HG03469 (cell line): ENCODE measurements at regions not wholly inside any gene's neighbourhood (a gene's known extent, or its start where the extent isn't known, plus 50 kb on each side); places are given as distances from the start of the nearest gene placed in this dataset.

Source experiments
- ATAC-seq: cut with Tn5 transposase; IDR thresholded peaks from one replicate; pipeline ENCODE4 v1.9.1; 2021; ENCODE audit warnings: mild to moderate bottlenecking, moderate library complexity, moderate number of reproducible peaks; ENCODE audit not compliant: unreplicated experiment

GRCh38 chr3:147925272-147925671 lies 516.1 kb downstream of the ZIC1 start:
- no peak for ATAC-seq

DNA sequence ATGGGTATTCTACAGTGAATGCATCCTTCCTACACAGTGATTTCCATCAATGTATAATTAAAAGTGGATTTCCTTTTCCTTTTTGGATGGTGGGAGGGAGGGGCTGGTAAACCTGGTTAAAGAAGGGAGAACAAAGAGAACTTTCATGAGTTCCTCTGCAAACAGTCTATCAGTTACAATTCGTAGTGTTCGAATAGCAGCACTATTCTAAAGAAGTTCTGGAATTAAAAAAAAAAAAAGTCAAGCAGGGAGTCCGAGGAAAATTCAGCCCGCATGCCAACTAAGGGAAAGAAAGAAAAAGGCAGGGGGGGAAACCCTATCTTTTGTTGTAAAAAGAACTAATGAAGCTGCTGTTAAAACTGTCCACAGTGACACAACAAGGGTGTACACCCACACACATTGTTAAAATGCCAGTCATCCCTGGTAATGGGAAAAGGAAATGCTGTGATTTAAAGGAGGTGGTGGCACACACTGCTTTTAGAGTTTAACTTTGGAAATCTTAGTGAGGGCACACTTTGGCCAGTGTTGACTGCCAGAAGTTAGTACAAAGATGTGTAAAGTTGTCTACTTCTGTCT lies 521.2 kb downstream of the ZIC1 start:
- ATAC-seq = no peak

DNA sequence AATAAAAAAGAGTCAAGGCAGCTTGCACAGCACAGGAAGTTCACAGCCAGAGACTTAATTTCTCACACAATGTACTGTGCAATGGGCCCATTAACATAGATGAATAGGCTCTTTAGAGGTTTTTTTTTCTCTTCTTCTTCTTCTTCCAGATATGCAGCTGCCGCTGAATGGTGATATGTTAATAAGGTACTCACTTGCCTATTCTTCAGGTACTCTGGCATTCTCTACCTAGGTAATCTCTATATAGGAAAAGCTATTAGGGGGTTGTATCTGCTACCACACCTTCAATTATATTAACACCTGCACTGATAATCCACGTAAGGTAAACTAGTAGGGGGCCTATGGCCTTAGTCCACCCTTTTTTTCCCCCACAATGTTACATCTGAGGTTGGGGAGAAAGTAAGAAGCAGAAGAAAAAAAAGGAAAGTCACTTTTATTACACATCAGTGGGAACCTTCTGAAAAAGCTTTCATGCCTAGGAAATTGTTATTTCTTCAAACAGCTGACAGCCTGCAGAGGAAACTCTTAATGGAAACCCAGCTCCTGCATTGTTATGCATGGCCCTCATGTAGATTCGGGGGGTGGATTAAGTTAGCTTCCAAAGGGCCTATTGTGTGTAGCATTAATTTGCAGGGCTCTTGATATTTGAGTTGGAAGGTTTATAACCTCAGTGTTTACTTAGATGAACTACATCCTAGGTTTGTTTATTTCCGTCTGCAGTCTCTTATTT lies 525.5 kb downstream of the ZIC1 start:
- no peak for ATAC-seq

- ATAC-seq = no peak
These were observed 528.2 kb downstream of the ZIC1 start for GRCh38 chr3:147937341-147937740.

DNA sequence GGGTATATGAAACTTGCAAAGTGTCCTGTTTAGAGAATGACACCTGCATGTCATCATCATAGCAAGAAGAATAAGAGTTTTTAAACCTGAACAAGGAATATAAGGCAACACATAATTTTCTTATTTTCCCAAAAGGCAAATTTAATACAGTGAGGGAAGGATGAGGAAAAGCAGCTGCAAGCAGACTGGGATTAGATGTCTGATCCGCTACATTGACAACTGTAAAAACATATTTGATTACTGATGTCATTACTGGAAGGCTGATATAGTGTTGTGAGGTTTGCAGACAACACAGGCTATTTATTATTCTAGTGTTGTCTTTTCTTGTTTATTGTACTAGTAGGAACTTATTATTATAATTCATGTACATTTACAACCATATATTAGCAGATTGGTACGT lies 528.7 kb downstream of the ZIC1 start:
- ATAC-seq = no peak

DNA sequence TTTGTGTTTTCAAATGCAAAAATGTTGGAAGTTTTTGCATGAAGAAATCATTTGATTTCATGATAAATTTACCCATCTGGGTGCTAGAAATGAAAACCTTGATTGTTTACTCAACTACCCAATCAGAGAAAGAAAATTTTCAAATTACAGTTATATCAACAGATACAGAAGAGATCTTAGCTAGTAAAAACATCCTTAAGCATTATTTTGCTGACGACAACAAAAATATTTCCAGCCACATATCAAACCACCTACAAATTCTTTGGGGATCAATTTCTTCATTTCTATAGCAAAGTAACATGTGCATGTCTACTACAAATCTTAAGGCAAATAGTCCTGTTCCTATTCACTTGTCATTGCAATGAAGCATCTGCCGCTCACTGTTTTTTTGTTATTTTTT lies 530.3 kb downstream of the ZIC1 start:
- ATAC-seq = no peak

DNA sequence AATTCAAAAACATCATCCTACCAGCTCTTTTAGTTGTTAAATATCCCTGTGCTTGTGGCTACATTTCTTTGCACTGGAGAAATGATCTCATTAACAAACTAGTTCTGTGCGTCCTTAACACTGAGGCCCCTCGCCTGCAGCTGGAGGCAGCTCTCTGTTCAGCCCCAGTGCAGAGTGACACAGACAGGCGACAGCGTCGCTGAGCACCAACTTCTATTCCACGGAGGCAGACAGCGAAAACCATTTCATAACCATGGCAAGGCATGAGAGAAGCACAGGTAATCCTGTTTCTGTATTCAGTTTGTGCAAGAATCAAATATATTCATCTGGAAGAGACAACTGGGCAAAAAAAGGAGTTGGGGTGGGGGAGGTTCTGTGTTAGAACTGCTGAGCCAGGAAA lies 530.7 kb downstream of the ZIC1 start:
- no peak for ATAC-seq

DNA sequence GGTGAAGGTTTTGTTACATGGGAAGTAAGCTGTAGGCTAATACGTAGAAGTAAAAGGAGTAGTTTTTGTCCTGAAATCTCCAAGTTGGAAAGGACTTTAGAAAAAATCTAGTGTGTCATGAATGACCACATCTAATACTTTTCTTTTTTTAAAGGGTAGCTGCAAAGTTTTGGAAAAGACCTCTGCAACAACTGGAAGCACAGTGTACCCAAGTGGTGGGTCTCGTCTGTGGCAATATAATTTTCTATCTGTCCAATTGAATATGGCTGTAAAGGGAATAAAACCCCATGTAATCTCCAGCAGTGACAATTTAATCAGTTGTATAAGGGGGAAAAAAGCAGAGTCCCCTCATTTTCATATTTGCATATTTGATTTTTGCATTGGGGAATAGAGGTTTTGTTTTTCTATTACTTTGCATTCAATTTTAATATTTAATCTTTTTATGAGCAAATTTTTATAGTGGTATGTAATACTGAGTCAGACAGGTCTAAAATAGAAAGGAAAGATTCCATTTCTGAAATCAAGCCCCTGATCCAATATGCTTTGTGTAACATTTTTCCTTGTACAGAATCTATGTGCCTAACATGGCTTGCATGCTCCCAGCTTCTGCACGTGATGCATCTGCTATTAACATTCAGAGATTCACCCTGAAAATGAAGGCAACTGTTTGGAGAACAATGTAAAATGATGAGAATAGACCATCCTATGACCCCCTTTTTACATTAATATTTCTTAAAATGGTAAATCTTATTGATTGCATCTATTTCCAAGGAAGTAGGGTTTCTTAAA lies 531.4 kb downstream of the ZIC1 start:
- ATAC-seq = no peak

- ATAC-seq = no peak
These were observed 532.8 kb downstream of the ZIC1 start for GRCh38 chr3:147941969-147942368.

DNA sequence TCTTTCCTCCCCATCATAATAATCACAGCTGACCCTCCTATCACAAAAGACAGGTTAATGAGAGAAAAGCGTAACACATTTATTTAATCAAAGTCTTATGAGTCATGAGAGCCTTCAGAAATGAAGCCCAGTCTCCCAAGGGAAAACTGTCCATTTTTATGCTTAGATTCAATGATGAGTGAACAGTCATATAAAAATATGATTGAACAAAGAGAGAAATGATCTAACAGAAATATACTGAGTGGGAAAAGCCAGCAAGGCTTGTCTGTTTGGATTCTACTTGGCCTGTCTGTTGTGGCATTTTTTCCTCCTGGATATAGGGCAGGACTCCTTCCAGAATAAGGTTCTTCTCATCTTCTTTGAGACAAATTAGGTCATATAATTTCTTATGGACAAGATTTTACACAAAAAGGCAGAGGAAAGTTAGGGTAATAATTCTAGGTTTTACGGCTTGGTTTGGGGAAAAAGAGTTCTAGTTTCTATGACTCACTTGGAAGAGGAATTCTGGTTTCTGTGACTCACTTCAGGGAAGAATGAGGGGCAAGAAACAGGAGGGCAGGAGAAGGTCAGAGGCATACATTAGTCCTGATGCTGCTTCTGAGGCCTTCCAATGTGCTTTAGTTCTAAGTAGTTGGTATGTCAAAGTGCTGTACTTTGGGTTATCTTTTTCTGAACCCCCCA lies 534.2 kb downstream of the ZIC1 start:
- no peak for ATAC-seq

GRCh38 chr3:147945968-147946519 lies 536.9 kb downstream of the ZIC1 start:
- peak; percentile 53 for ATAC-seq

GRCh38 chr3:147956615-147957014 lies 547.5 kb downstream of the ZIC1 start:
- ATAC-seq = no peak

DNA sequence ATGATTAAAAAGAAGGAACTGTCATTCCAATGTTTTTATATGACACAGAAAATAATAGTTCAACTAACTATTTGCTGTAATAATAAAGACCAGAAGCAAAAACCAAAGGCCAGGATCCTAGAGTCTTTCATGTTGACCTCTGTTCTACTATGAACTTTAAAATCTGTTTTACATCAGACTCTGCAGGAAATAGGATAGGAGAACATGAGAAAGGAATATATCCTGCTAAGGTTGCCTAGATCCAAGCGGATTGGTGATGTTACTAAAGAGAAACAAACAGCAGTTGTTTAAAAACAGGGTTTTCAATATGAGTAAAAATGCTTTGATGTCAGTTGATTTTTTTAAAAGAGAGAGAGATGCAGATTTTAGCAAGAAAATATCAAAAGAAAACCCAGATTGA lies 549.6 kb downstream of the ZIC1 start:
- no peak for ATAC-seq

- ATAC-seq = no peak
These were observed 551.6 kb downstream of the ZIC1 start for GRCh38 chr3:147960786-147961185.

DNA sequence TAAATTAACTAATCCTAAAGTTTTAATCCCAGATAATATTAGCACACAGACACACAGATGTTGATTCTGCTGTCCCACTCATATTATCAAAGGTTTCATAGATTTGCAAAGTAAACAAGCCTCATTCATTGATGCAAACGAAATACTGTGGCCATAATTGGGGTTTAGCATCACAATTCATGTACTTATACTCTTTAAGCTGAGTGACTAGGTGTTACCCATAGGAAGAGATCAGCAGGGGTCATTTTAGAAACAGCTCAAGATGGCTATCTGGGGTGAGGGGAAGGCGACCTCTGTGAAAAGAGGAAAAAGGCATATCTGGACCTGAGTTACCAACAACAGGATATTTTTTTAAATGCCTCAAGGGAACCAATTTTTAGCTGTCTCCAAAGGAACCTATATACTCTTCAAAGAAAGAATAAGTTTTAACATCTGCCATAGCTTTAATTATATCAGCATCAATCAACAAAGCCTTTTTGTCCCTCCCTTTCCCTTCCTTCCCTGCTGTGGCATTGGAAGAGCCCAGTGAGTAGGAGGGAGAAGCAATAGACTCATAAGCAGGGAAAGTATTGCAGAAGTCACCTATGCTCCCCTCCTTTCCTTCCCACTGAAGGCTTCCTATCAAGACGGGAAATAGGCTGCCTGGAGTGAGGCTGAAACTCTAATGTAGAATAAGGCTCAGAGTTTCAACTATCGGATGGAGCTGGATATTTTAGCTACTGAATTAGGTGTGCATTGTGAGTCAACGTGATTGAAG lies 553.4 kb downstream of the ZIC1 start:
- no peak for ATAC-seq

DNA sequence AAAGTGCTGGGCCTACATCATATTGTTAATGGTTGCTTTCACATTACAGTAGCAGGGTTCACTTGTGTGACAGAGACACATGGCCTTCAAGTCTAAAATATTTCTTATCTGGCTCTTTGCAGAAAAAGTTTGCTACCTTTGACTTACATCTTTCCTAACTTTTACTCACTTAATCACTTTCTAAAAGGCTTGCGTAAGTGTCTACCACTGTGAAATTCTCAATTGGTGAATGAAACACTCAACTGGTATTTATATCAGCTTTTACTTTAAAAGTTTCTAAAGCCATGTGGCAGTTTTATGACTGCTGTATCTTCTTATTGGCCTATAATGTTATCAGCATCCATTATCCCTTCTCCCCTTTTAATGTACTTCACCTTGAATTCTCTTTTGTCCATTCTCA lies 554.5 kb downstream of the ZIC1 start:
- no peak for ATAC-seq

DNA sequence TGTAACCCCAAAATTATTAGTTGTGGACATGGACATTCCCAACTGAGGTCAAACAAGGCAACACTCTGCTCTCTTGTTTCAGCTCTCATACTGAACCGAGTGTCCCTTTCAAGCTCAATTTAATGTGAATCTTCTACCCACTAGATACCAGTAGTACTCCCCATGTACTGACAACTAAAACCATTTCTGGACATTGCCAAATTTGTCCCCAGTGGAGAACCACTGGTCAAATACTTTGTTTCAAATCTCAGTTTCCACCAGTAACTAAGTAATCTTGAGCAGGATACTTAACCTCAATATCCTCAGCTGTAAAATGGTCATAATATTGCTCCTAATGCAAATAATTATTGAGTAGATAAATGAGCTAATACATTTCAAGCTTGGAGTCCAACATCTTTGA lies 566.0 kb downstream of the ZIC1 start:
- no peak for ATAC-seq

- ATAC-seq = no peak
These were observed 567.8 kb downstream of the ZIC1 start for GRCh38 chr3:147977001-147977400.

DNA sequence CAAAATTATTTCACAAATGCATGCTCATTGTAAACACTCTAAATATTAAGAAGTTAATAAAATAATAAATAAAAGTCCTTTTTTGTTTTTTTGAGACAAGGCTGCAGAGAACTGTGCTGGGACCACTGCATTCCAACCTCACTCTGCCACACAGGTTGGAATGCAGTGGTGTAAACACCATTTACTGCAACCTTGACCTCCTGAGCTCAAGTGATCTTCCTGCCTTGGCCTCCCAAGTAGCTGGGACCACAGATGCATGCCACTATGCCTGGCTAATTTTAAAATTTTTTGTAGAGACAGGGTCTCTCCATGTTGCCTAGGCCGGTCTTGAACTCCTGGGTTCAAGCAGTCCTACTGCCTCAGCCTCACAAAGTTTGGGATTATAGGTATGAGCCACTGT lies 578.4 kb downstream of the ZIC1 start:
- no peak for ATAC-seq

GRCh38 chr3:147989344-147989743 lies 580.2 kb downstream of the ZIC1 start:
- ATAC-seq = no peak
